ENCODE measurements at regions not wholly inside any gene's neighbourhood (a gene's known extent, or its start where the extent isn't known, plus 50 kb on each side); places are given as distances from the start of the nearest gene placed in this dataset.

GRCh38 chr3:107325446-107325845, 51.8 kb upstream of the CCDC54 start:
- intact Hi-C loops (cut with DNase I; ENCODE audit: low total_unique reads), result no loop called here
- no peak overlapping the region for H3K4me3 ChIP-seq
- H3K27ac ChIP-seq, result no peak overlapping the region
- in situ Hi-C loops (cut with MboI; ENCODE audit: low sequenced_read_pairs in 4 of 4), result no loop called here
- H3K36me3 ChIP-seq, result no peaks in the 10 kb centered on the region
- no peak for TF ChIP-seq CTCF (IDR thresholded peaks at IDR 0.05 in 4 of 5, conservative IDR thresholded peaks at IDR 0.05 in 1 of 5)
- no peak for TF ChIP-seq POLR2A (IDR thresholded peaks at IDR 0.05)
- H3K4me1 ChIP-seq, result no peaks in the 10 kb centered on the region
- no peak for DNase-seq
- no peaks in the 10 kb centered on the region for H3K9me3 ChIP-seq
- ATAC-seq, result no peak
- H3K27me3 ChIP-seq, result no peaks in the 10 kb centered on the region
